ENCODE measurements at regions not wholly inside any gene's neighbourhood (a gene's known extent, or its start where the extent isn't known, plus 50 kb on each side); places are given as distances from the start of the nearest gene placed in this dataset.
"Not testable (repeated sequence)": the region's sequence is repeated elsewhere in the genome, so short reads cannot be mapped to it uniquely, and the experiment has no call there.

DNA sequence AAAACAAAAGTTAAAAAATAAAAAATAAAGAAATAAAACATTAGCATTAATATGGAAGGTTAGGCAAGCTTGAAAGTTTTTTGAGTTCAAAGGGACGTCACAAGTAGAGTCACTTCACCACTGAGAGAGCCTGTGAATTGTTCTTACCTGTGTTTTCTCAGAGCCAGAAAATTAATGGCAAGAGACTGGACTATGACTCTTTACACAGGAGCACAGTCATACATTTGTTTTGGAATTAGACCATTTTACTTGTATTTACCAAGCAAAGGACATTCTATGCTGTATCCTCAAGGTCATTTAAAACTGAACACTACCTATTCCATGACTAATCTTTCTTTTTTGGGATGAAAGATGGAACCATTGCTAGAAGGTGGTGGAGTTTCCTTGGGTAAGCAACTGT is 346.1 kb downstream of the FAM47B start:
- no peak for DNase-seq (ENCODE audit: extremely low spot score, unreplicated experiment)
- H3K4me3 Mint-ChIP-seq, result no peak overlapping the region
- TF ChIP-seq, protein P1, sequence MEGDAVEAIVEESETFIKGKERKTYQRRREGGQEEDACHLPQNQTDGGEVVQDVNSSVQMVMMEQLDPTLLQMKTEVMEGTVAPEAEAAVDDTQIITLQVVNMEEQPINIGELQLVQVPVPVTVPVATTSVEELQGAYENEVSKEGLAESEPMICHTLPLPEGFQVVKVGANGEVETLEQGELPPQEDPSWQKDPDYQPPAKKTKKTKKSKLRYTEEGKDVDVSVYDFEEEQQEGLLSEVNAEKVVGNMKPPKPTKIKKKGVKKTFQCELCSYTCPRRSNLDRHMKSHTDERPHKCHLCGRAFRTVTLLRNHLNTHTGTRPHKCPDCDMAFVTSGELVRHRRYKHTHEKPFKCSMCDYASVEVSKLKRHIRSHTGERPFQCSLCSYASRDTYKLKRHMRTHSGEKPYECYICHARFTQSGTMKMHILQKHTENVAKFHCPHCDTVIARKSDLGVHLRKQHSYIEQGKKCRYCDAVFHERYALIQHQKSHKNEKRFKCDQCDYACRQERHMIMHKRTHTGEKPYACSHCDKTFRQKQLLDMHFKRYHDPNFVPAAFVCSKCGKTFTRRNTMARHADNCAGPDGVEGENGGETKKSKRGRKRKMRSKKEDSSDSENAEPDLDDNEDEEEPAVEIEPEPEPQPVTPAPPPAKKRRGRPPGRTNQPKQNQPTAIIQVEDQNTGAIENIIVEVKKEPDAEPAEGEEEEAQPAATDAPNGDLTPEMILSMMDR (conservative IDR thresholded peaks at IDR 0.05), result no peak
- no peaks in the 10 kb centered on the region for H3K9me3 Mint-ChIP-seq
- H3K27me3 Mint-ChIP-seq, result no peaks in the 10 kb centered on the region
- no peaks in the 10 kb centered on the region for H3K36me3 Mint-ChIP-seq
- H3K27ac Mint-ChIP-seq, result no peak overlapping the region
- H3K4me1 Mint-ChIP-seq (ENCODE audit: unreplicated experiment), result no peaks in the 10 kb centered on the region

DNA sequence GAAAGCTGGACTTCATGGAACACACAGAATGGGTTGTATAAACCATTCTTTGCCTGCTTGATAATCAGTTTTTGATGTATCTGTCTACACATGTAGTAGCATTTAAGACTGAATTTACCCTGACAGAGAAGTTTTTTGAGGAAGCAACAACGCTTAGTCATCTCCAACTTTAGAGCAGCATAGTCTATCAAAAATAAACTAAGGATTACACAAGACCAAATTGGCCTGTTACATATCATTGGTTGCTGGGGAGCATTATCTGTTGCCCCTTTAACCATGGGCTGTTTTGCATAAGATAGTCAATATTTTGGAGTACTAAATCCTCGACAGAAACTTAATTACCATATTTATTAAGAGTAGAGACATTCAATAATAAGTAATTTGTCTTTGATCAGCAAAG is 347.4 kb downstream of the FAM47B start:
- Mint-ChIP-seq H3K4me1 (ENCODE audit: unreplicated experiment) (no peaks in the 10 kb centered on the region), H3K4me3 (no peak overlapping the region), H3K27me3 (no peaks in the 10 kb centered on the region), H3K27ac (no peak overlapping the region), H3K9me3 (no peaks in the 10 kb centered on the region), H3K36me3 (no peaks in the 10 kb centered on the region)
- DNase-seq (ENCODE audit: extremely low spot score, unreplicated experiment), result no peak
- TF ChIP-seq, protein P1 (conservative IDR thresholded peaks at IDR 0.05), result no peak

DNA sequence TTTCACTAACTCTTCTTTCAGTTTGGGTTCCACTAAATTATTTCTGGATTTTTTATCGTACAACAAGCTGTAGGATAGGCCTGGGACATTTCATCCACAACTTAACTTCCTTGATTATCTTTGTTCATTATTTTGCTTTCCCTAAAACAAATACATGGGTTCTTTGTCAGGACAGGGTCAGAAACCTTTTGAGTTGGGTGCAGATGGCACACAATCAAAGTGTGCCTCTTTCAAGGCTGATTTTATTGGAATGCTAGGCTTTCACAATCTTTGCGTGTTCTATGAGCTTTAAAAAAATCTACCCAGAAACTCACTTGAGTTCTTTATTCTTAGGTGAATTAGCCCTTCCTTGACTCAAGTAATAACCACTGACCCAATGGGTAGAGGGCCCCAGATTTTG is 348.4 kb downstream of the FAM47B start:
- no peaks in the 10 kb centered on the region for H3K9me3 Mint-ChIP-seq
- H3K36me3 Mint-ChIP-seq, result no peaks in the 10 kb centered on the region
- H3K4me3 Mint-ChIP-seq, result no peak overlapping the region
- H3K27ac Mint-ChIP-seq, result no peak overlapping the region
- no peaks in the 10 kb centered on the region for H3K4me1 Mint-ChIP-seq (ENCODE audit: unreplicated experiment)
- TF ChIP-seq, protein P1 (conservative IDR thresholded peaks at IDR 0.05), result no peak
- no peaks in the 10 kb centered on the region for H3K27me3 Mint-ChIP-seq
- DNase-seq (ENCODE audit: extremely low spot score, unreplicated experiment), result no peak

DNA sequence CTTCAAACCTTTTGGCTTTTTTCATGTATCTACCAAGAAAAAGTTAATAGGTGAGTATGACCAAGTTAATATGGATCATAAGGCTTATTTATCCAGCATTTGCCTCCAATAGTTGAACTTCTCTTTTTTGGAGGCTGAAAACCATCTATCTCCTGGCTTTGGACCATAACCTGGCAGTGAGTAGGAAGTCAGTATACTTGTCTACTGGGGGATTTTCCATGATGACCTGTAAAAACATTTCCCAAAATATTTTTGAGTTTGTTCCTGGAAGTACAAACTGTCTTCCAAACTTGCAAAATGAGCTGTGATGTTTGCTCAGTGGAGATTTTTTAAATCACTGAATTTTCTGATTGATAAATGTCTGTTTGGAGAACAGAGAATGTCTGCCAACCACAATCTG is 349.9 kb downstream of the FAM47B start:
- Mint-ChIP-seq H3K4me3 (no peak overlapping the region), H3K27me3 (no peaks in the 10 kb centered on the region), H3K27ac (no peak overlapping the region), H3K36me3 (no peaks in the 10 kb centered on the region), H3K4me1 (ENCODE audit: unreplicated experiment) (no peaks in the 10 kb centered on the region), H3K9me3 (no peaks in the 10 kb centered on the region)
- DNase-seq (ENCODE audit: extremely low spot score, unreplicated experiment), result no peak
- TF ChIP-seq, protein P1 (conservative IDR thresholded peaks at IDR 0.05), result no peak

DNA sequence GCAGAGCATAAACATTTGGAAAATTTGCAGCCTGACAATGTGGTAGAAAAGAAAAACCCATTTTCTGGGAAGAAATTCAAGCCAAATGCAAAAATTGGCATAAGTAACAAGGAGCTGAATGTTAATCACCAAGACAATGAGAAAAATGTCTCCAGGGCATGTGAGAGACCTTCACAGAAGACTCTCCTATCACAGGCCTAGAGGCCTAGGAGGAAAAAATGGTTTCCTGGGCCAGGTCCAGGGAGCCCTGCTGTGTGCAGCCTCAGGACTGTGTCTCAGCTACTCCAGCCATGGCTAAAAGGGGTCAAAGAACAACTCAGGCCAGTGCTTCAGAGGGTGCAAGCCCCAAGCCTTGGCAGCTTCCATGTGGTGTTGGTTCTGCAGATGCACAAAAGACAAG is 362.4 kb downstream of the FAM47B start:
- H3K4me3 Mint-ChIP-seq; H3K27me3 Mint-ChIP-seq; H3K4me1 Mint-ChIP-seq (ENCODE audit: unreplicated experiment); DNase-seq (ENCODE audit: extremely low spot score, unreplicated experiment); H3K27ac Mint-ChIP-seq; H3K36me3 Mint-ChIP-seq; H3K9me3 Mint-ChIP-seq: not testable (repeated sequence)

DNA sequence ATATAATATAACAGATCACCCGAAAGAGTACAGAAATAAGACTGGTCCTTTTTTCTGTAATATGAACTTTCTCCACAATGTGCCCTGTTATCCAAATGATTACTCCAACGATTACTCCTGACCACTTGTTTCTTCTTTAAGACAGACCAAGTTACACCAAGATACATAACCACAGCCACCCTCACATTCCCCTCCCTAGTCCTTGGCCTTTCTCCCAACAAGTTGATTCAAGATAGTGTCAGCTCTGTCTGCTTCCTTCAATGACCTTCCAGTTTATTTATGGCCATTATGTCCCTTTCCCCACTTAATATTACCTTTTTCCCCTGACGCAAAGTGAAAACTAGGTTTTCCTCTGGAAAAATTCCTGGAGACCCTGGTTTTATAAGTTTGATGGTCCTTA is 397.2 kb downstream of the FAM47B start:
- Mint-ChIP-seq H3K36me3 (no peaks in the 10 kb centered on the region), H3K4me1 (ENCODE audit: unreplicated experiment) (no peaks in the 10 kb centered on the region), H3K27me3 (no peaks in the 10 kb centered on the region), H3K4me3 (no peak overlapping the region), H3K27ac (no peak overlapping the region), H3K9me3 (no peaks in the 10 kb centered on the region)
- DNase-seq (ENCODE audit: extremely low spot score, unreplicated experiment), result no peak
- TF ChIP-seq, protein P1 (conservative IDR thresholded peaks at IDR 0.05), result no peak
